IMR-90 (cell line): ENCODE measurements at regions not wholly inside any gene's neighbourhood (a gene's known extent, or its start where the extent isn't known, plus 50 kb on each side); places are given as distances from the start of the nearest gene placed in this dataset.

Source experiments
- ATAC-seq: fragments of 200-7000 bp; cut with Tn5 transposase; 2 replicates; pipeline ENCODE4 v1.9.1; 2020; ENCODE audit warnings: low read depth, mild to moderate bottlenecking, moderate library complexity
- BruUV-seq: library from RNA; stranded (reverse); fragments of 400-500 nt; replicated peaks from 2 replicates; lab custom pipeline; 2021; lab: Mats Ljungman, UMichigan
- CTCF ChIA-PET: fragments of 300-600 bp; formaldehyde crosslinking; extraction: SDS; loops from one replicate; lab custom pipeline; 2021; ENCODE audit warnings: antibody characterized with exemption; lab: Yijun Ruan, JAX
- POLR2A ChIA-PET: fragments of 300-600 bp; sonication (Branson Sonifier 250); formaldehyde crosslinking; loops from one replicate; lab custom pipeline; 2022; ENCODE audit warnings: antibody characterized with exemption; ENCODE audit not compliant: unreplicated experiment; lab: Charles Lee
- DNase-seq: peaks from one replicate; pipeline ENCODE4 v3.0.0; 2013
- H2AFZ ChIP-seq: replicated peaks from 2 replicates; pipeline ENCODE3; 2013; ENCODE audit warnings: low read length, mild to moderate bottlenecking; ENCODE audit not compliant: poor library complexity
- H2AK5ac ChIP-seq: 2 replicates; pipeline ENCODE4 v1.6.1; 2013; ENCODE audit warnings: low read depth, low read length, inconsistent platforms
- H2AK9ac ChIP-seq: replicated peaks from 2 replicates; pipeline ENCODE3; 2013; ENCODE audit warnings: mild to moderate bottlenecking, low read depth, low read length, moderate library complexity; ENCODE audit not compliant: poor library complexity
- H2BK120ac ChIP-seq: 2 replicates; pipeline ENCODE4 v1.6.1; 2013; ENCODE audit warnings: low read depth, low read length, inconsistent platforms
- H2BK15ac ChIP-seq: 3 replicates; pipeline ENCODE4 v1.6.1; 2013; ENCODE audit warnings: low read depth, low read length, inconsistent platforms
- H2BK20ac ChIP-seq: 2 replicates; pipeline ENCODE4 v1.6.1; 2013; ENCODE audit warnings: low read depth, mild to moderate bottlenecking, inconsistent platforms, low read length, moderate library complexity
- H2BK5ac ChIP-seq: 2 replicates; pipeline ENCODE4 v1.6.1; 2013; ENCODE audit warnings: mild to moderate bottlenecking, low read depth, low read length, inconsistent platforms; ENCODE audit not compliant: poor library complexity, severe bottlenecking
- H3K14ac ChIP-seq: replicated peaks from 2 replicates; pipeline ENCODE4 v1.6.1; 2013; ENCODE audit warnings: low read depth, low read length, inconsistent platforms
- H3K18ac ChIP-seq: 2 replicates; pipeline ENCODE4 v1.6.1; 2013; ENCODE audit warnings: low read depth, low read length, control low read depth
- H3K23ac ChIP-seq: 2 replicates; pipeline ENCODE4 v1.6.1; 2013; ENCODE audit warnings: low read depth, low read length, inconsistent platforms
- H3K27ac ChIP-seq: 2 replicates; pipeline ENCODE4 v1.5.1; 2013; ENCODE audit warnings: mild to moderate bottlenecking, control low read depth, low read length; ENCODE audit not compliant: insufficient read depth
- H3K27me3 ChIP-seq: 2 replicates; pipeline ENCODE4 v1.6.1; 2013; ENCODE audit warnings: low read length; ENCODE audit not compliant: control insufficient read depth, insufficient read depth
- H3K36me3 ChIP-seq: 2 replicates; pipeline ENCODE4 v1.6.1; 2013; ENCODE audit warnings: low read length, mixed read lengths; ENCODE audit not compliant: control insufficient read depth, insufficient read depth
- H3K4ac ChIP-seq: 2 replicates; pipeline ENCODE4 v1.6.1; 2013; ENCODE audit warnings: low read depth, low read length, inconsistent platforms
- H3K4me1 ChIP-seq: 2 replicates; pipeline ENCODE4 v1.6.1; 2013; ENCODE audit warnings: low read length, mixed read lengths; ENCODE audit not compliant: control insufficient read depth, insufficient read depth
- H3K4me2 ChIP-seq: 2 replicates; pipeline ENCODE4 v1.6.1; 2013; ENCODE audit warnings: low read depth, mild to moderate bottlenecking, control low read depth, low read length, moderate library complexity
- H3K4me3 ChIP-seq: 2 replicates; pipeline ENCODE4 v1.5.1; 2013; ENCODE audit warnings: low read depth, mild to moderate bottlenecking, control low read depth, low read length, moderate library complexity; ENCODE audit not compliant: insufficient read depth
- H3K56ac ChIP-seq: 2 replicates; pipeline ENCODE4 v1.6.1; 2013; ENCODE audit warnings: low read length, inconsistent platforms; ENCODE audit not compliant: insufficient read depth; ENCODE audit errors: extremely low read depth
- H3K79me1 ChIP-seq, 2 experiments: 2 replicates each; pipeline ENCODE4 v1.6.1; 2013; ENCODE audit warnings: low read length in 2 of 2, inconsistent platforms in 1 of 2, low read depth in 1 of 2
- H3K9ac ChIP-seq: 2 replicates; pipeline ENCODE4 v1.6.1; 2013; ENCODE audit warnings: low read depth, low read length, control low read depth
- H3K9me1 ChIP-seq: 2 replicates; pipeline ENCODE4 v1.6.1; 2013; ENCODE audit warnings: low read length, inconsistent platforms; ENCODE audit not compliant: insufficient read depth
- H3K9me3 ChIP-seq: 2 replicates; pipeline ENCODE4 v1.6.1; 2013; ENCODE audit warnings: low read length; ENCODE audit not compliant: control insufficient read depth, insufficient read depth
- H4K20me1 ChIP-seq: 2 replicates; pipeline ENCODE4 v1.6.1; 2013; ENCODE audit warnings: low read length, inconsistent platforms; ENCODE audit not compliant: insufficient read depth
- H4K5ac ChIP-seq: 2 replicates; pipeline ENCODE4 v1.6.1; 2013; ENCODE audit warnings: mild to moderate bottlenecking, low read depth, low read length, control low read depth
- H4K8ac ChIP-seq, 2 experiments: 2 replicates each; pipeline ENCODE4 v1.6.1; 2013; ENCODE audit warnings: low read depth in 2 of 2, low read length in 2 of 2, control low read depth in 1 of 2, inconsistent platforms in 1 of 2
- H4K91ac ChIP-seq: 2 replicates; pipeline ENCODE4 v1.6.1; 2013; ENCODE audit warnings: low read depth, low read length, inconsistent platforms; ENCODE audit not compliant: insufficient read depth
- BHLHE40 ChIP-seq: fragments of 150-350 bp; IDR thresholded peaks from 2 replicates; pipeline ENCODE4 v1.6.1; 2016; ENCODE audit warnings: mild to moderate bottlenecking, low read depth, low read length
- CEBPB ChIP-seq: IDR thresholded peaks from 2 replicates; pipeline ENCODE4 v1.6.1; 2012; ENCODE audit warnings: low read depth, low read length, improper control_type of control experiment
- RCOR1 ChIP-seq: IDR thresholded peaks from 2 replicates; pipeline ENCODE4 v1.6.1; 2012; ENCODE audit warnings: mild to moderate bottlenecking, low read length, improper control_type of control experiment; ENCODE audit not compliant: insufficient replicate concordance
- RFX5 ChIP-seq: IDR thresholded peaks from 2 replicates; pipeline ENCODE4 v1.8.0; 2012; ENCODE audit warnings: low read depth, mild to moderate bottlenecking, low read length, moderate library complexity
- WGBS, 2 experiments: methylation state at CpG; one replicate each; pipeline versions ENCODE4 v1.1.5 to v1.1.7; 2013; ENCODE audit warnings: missing lambda C conversion rate in 2 of 2; ENCODE audit not compliant: insufficient read length in 1 of 2; ENCODE audit errors: extremely low coverage in 2 of 2; 5-methylcytosine and 5-hydroxymethylcytosine counted together
- dilution Hi-C: fragments of 300-500 bp; cut with HindIII; formaldehyde crosslinking; loops from one replicate; pipeline ENCODE4 v1.14.3; 2018; ENCODE audit warnings: low sequenced_read_pairs; ENCODE audit not compliant: unreplicated experiment
- in situ Hi-C: fragments of 300-500 bp; cut with MboI; formaldehyde crosslinking; loops from 3 replicates; pipeline ENCODE4 v1.14.3; 2019; ENCODE audit warnings: low sequenced_read_pairs, inconsistent platforms, mixed read lengths
- intact Hi-C: fragments of 100-400 bp; cut with micrococcal nuclease; formaldehyde crosslinking; loops from 2 replicates; pipeline ENCODE4 v1.10.0; 2022

DNA sequence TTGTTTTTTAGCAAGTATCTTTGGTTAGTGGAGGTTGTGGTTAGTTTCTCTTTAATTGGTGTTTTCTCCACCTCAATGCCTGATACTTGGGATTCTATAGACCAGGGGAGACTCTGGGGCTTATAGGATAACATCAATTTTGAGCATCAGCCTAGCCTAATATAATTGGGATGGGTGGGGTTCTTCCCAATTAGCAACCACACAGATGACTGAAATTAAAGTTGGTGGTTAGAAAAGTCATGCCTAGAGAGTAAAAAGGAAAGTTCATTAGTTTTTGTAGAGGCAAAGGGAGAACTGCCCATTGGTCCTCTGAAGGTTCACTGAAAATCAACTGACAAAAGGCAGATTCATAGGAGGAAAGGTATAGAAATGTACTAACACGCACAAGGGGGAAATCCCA is 843.3 kb downstream of the TSN start:
- TF ChIP-seq BHLHE40 (no peak), RCOR1 (no peak), RFX5 (no peak), CEBPB (no peak)
- Histone ChIP-seq H3K9ac (no peak overlapping the region), H3K27ac (no peak overlapping the region), H4K20me1 (no peaks in the 10 kb centered on the region), H2BK15ac (no peak overlapping the region), H3K4me3 (no peak overlapping the region), H2AFZ (no peak overlapping the region), H3K9me3 (peaks cover 5% of the 10 kb centered on the region; the same call in 1 of the 2 replicates), H3K18ac (no peak overlapping the region), H3K9me1 (no peaks in the 10 kb centered on the region), H3K14ac (no peak overlapping the region), H2AK9ac (no peak overlapping the region), H2BK120ac (no peak overlapping the region), H3K79me1 (no peaks in the 10 kb centered on the region), H2AK5ac (no peak overlapping the region), H2BK5ac (no peak overlapping the region), H3K36me3 (no peaks in the 10 kb centered on the region), H3K56ac (no peak overlapping the region), H3K27me3 (no peaks in the 10 kb centered on the region), H3K4ac (no peak overlapping the region), H3K4me1 (no peaks in the 10 kb centered on the region), H3K4me2 (no peak overlapping the region), H4K8ac (no peak overlapping the region), H2BK20ac (no peak overlapping the region), H4K91ac (no peak overlapping the region), H3K23ac (no peak overlapping the region), H4K5ac (no peak overlapping the region)
- intact Hi-C loops (no loop called here), dilution Hi-C loops (no loop called here), in situ Hi-C loops (no loop called here)
- no CpG with 5 or more reads among the region's 1 CpG for WGBS, 2 experiments
- no peak for ATAC-seq
- POLR2A ChIA-PET, result no interaction called here
- BruUV-seq, result no TSS peak
- CTCF ChIA-PET, result no interaction called here
- no peak for DNase-seq
